ENCODE measurements at regions not wholly inside any gene's neighbourhood (a gene's known extent, or its start where the extent isn't known, plus 50 kb on each side); places are given as distances from the start of the nearest gene placed in this dataset.

GRCh38 chr20:6657111-6657510 lies 110.4 kb upstream of the BMP2 start:
- H3K27ac ChIP-seq (ENCODE audit: low read depth in 2 of 2, low read length in 2 of 2) = no peak overlapping the region
- H3K27me3 ChIP-seq (ENCODE audit: control insufficient read depth, insufficient read depth, low read length) = no peaks in the 10 kb centered on the region
- H3K4me3 ChIP-seq (ENCODE audit: low read length in 3 of 3) = no peak overlapping the region
- intact Hi-C loops (cut with DNase I) = no loop called here
- no peaks in the 10 kb centered on the region for H3K4me1 ChIP-seq (ENCODE audit: control insufficient read depth in 2 of 3, insufficient read depth in 2 of 3, low read depth in 1 of 3, low read length in 3 of 3)
- no peaks in the 10 kb centered on the region for H3K36me3 ChIP-seq (ENCODE audit: control insufficient read depth in 2 of 3, insufficient read depth in 3 of 3, low read length in 3 of 3)
- peaks cover 0 to 3% (median 0%) of the 10 kb centered on the region in 3 donors for H3K9me3 ChIP-seq (ENCODE audit: control insufficient read depth in 2 of 3, insufficient read depth in 1 of 3, low read length in 3 of 3)
- FAIRE-seq (no peak), DNase-seq (no peak)
- no peak for TF ChIP-seq CTCF (IDR thresholded peaks at IDR 0.05; ENCODE audit: borderline replicate concordance, extremely low read depth, insufficient read depth)
- H3K9ac ChIP-seq (ENCODE audit: low read length in 3 of 3) = no peak overlapping the region

- TF ChIP-seq CTCF (IDR thresholded peaks at IDR 0.05; ENCODE audit: borderline replicate concordance, extremely low read depth, insufficient read depth) = no peak
- H3K27ac ChIP-seq (ENCODE audit: low read depth in 2 of 2, low read length in 2 of 2) = no peak overlapping the region
- H3K36me3 ChIP-seq (ENCODE audit: control insufficient read depth in 2 of 3, insufficient read depth in 3 of 3, low read length in 3 of 3) = no peaks in the 10 kb centered on the region
- no peak for DNase-seq
- no peaks in the 10 kb centered on the region for H3K9me3 ChIP-seq (ENCODE audit: control insufficient read depth in 2 of 3, insufficient read depth in 1 of 3, low read length in 3 of 3)
- intact Hi-C loops (cut with DNase I) = no loop called here
- FAIRE-seq = no peak
- no peaks in the 10 kb centered on the region for H3K27me3 ChIP-seq (ENCODE audit: control insufficient read depth, insufficient read depth, low read length)
- no peaks in the 10 kb centered on the region for H3K4me1 ChIP-seq (ENCODE audit: control insufficient read depth in 2 of 3, insufficient read depth in 2 of 3, low read depth in 1 of 3, low read length in 3 of 3)
- no peak overlapping the region for H3K4me3 ChIP-seq (ENCODE audit: low read length in 3 of 3)
- no peak overlapping the region for H3K9ac ChIP-seq (ENCODE audit: low read length in 3 of 3)
These were observed 112.8 kb upstream of the BMP2 start for GRCh38 chr20:6654513-6655252.

GRCh38 chr20:6651561-6651960 lies 115.9 kb upstream of the BMP2 start:
- no peak overlapping the region for H3K4me3 ChIP-seq (ENCODE audit: low read length in 3 of 3)
- H3K9me3 ChIP-seq (ENCODE audit: control insufficient read depth in 2 of 3, insufficient read depth in 1 of 3, low read length in 3 of 3) = peaks cover 0 to 3% (median 0%) of the 10 kb centered on the region in 3 donors
- H3K4me1 ChIP-seq (ENCODE audit: control insufficient read depth in 2 of 3, insufficient read depth in 2 of 3, low read depth in 1 of 3, low read length in 3 of 3) = no peaks in the 10 kb centered on the region
- DNase-seq = no peak
- intact Hi-C loops (cut with DNase I) = no loop called here
- no peak overlapping the region for H3K9ac ChIP-seq (ENCODE audit: low read length in 3 of 3)
- TF ChIP-seq CTCF (IDR thresholded peaks at IDR 0.05; ENCODE audit: borderline replicate concordance, extremely low read depth, insufficient read depth) = no peak
- H3K36me3 ChIP-seq (ENCODE audit: control insufficient read depth in 2 of 3, insufficient read depth in 3 of 3, low read length in 3 of 3) = no peaks in the 10 kb centered on the region
- no peaks in the 10 kb centered on the region for H3K27me3 ChIP-seq (ENCODE audit: control insufficient read depth, insufficient read depth, low read length)
- no peak overlapping the region for H3K27ac ChIP-seq (ENCODE audit: low read depth in 2 of 2, low read length in 2 of 2)
- no peak for FAIRE-seq
